RWPE1 (cell line): ENCODE measurements at regions not wholly inside any gene's neighbourhood (a gene's known extent, or its start where the extent isn't known, plus 50 kb on each side); places are given as distances from the start of the nearest gene placed in this dataset.

ENCODE experiments used
- CTCF ChIA-PET: fragments of 350-600 bp; sonication (Branson Sonifier 250); formaldehyde crosslinking; extraction: SDS; loops from one replicate; lab custom pipeline; 2021; lab: Yijun Ruan, JAX
- POLR2A ChIA-PET: fragments of 400-600 bp; formaldehyde crosslinking; extraction: SDS; loops from one replicate; lab custom pipeline; 2020; ENCODE audit warnings: antibody characterized with exemption; ENCODE audit not compliant: low non-redundant PET; lab: Yijun Ruan, JAX
- DNase-seq: peaks from one replicate; pipeline ENCODE4 v3.0.0; 2012; ENCODE audit warnings: low spot score
- H3K27ac ChIP-seq: fragments of 450-650 bp; 2 replicates; pipeline ENCODE4 v1.5.1; 2017
- TF ChIP-seq, protein P1 (sequence below): fragments of 450-650 bp; conservative IDR thresholded peaks from 2 replicates; pipeline ENCODE4 v1.5.1; 2017; ENCODE audit warnings: low read depth, mild to moderate bottlenecking

DNA sequence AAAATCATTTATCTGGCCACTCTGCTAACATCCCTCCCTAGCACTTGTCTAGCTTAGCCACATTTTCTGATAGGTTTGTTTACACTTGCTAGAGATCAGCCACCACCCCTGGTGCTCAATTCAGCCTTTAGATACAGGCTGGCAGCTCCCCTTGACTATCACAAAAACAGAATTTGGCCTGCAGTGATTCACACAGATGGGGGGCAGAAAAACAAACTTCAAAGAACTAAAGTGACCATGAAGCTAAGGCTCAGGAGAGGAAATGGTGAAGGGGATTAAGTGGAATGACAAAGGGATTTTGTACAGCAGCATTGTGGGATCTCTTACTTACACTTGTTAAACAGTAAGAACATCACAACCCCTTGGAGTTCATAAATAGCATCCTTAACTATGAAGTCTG, 1718.0 kb upstream of the PCDH7 start:
- TF ChIP-seq, protein P1, sequence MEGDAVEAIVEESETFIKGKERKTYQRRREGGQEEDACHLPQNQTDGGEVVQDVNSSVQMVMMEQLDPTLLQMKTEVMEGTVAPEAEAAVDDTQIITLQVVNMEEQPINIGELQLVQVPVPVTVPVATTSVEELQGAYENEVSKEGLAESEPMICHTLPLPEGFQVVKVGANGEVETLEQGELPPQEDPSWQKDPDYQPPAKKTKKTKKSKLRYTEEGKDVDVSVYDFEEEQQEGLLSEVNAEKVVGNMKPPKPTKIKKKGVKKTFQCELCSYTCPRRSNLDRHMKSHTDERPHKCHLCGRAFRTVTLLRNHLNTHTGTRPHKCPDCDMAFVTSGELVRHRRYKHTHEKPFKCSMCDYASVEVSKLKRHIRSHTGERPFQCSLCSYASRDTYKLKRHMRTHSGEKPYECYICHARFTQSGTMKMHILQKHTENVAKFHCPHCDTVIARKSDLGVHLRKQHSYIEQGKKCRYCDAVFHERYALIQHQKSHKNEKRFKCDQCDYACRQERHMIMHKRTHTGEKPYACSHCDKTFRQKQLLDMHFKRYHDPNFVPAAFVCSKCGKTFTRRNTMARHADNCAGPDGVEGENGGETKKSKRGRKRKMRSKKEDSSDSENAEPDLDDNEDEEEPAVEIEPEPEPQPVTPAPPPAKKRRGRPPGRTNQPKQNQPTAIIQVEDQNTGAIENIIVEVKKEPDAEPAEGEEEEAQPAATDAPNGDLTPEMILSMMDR: no peak
- DNase-seq: no peak
- ChIA-PET CTCF (interaction anchor here (0.6 kb wide), 1 partner anchor 778 kb away, joined by 3 read pairs; no protein-coding TSS in a partner anchor), POLR2A (no interaction called here)
- no peak overlapping the region for H3K27ac ChIP-seq

DNA sequence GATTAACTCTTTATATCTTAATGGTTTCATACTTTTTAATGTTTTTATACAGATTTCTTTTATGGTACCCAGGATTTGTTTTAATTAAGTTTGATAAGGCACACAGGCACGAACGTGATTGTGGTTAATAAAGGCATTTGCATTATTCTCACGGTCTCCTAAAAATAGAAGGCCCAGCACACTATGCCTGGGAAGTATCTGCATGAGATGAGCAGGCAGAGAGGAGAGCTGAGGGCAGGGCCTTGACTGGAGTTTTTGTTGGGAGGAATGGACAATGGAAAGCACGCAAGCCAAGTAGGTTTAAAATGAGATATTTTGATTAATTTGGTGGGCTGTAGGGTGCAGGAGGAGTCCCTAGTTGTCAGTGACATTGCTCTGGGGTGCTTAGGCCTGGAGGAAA, 1714.3 kb upstream of the PCDH7 start:
- ChIA-PET POLR2A (no interaction called here), CTCF (no interaction called here)
- no peak for DNase-seq
- no peak overlapping the region for H3K27ac ChIP-seq
- TF ChIP-seq, protein P1: no peak

DNA sequence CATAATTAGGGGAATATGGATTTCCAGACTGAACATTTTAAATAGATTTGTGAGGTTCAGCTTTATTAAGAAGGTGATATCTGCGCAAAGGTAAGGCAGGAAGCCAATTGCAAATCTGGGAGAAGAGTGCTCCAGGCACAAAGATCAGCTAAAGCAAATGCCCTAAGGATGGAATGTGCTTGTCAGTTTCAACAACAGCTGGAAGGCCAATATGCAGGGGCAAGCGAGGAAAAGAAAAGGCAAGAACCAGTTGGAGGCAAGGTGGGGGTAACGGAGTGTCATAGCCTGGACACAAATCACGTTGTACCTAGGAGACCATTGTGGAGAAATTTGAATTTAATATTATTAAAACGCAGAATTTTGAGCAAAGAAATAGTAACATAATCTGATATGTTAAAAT, 1710.3 kb upstream of the PCDH7 start:
- ChIA-PET POLR2A (no interaction called here), CTCF (no interaction called here)
- TF ChIP-seq, protein P1: no peak
- no peak overlapping the region for H3K27ac ChIP-seq
- DNase-seq: no peak

DNA sequence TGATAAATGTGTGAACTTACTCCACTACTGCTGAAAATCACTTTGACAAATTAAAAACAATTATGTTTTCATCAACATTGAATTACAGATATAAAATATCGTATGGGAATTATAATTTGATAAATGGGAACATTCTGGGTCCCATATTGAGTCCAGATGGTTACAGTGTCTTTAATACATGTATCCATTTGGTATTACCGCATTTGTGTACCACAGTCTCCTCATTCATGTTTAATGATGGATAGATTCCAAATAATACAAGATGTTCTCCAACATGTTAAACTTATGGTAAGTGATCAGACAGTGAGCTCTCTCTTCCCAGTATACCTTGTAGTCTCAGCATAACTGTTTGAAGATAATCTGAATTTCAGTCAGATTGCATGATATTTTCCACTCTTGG, 1706.8 kb upstream of the PCDH7 start:
- TF ChIP-seq, protein P1: no peak

DNA sequence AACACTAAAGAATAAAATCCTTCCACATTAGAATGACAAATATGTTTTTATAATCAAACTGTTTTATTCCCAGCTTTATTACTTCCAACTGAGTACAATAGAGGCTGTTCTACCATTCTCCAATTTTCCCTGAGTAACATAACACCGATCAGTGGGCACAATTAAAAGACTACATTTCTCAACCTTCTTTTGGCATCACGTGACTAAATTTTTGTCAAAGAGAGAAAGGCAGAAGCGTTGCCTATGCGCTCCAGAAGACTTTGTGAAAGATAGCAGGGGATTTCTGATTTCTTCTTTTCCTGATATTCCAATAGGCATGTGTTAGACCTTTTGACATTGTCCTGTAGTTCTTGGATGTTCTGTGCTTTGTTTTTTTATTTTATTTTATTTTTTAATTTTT, 1705.6 kb upstream of the PCDH7 start:
- DNase-seq: no peak
- CTCF ChIA-PET: no interaction called here

More for the DNA sequence above, 1706.8 kb upstream of the PCDH7 start:
- H3K27ac ChIP-seq: no peak overlapping the region
- DNase-seq: no peak
- ChIA-PET CTCF (no interaction called here), POLR2A (no interaction called here)

DNA sequence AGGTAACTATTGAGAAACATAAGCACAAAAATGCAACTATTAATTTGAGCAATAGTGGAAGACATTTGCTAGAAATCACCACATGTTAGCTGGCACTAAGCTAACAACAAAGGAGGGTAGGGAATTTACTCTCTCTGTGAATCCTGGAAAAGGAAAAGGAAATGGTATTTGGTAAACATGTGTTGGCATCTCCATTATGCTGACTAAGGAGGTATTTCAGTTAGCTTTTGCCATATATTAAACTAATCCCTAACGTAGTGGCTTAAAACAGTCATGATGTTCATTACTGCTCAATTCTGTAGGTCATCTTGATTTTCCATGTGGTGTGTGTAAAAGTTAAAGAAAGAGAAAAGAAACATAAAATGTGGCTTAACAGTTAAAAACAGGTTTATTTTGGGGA, 1686.5 kb upstream of the PCDH7 start:
- H3K27ac ChIP-seq: no peak overlapping the region
- ChIA-PET CTCF (no interaction called here), POLR2A (no interaction called here)
- TF ChIP-seq, protein P1: no peak
- DNase-seq: no peak

More for the DNA sequence above, 1705.6 kb upstream of the PCDH7 start:
- no peak overlapping the region for H3K27ac ChIP-seq
- TF ChIP-seq, protein P1: no peak
- POLR2A ChIA-PET: no interaction called here

DNA sequence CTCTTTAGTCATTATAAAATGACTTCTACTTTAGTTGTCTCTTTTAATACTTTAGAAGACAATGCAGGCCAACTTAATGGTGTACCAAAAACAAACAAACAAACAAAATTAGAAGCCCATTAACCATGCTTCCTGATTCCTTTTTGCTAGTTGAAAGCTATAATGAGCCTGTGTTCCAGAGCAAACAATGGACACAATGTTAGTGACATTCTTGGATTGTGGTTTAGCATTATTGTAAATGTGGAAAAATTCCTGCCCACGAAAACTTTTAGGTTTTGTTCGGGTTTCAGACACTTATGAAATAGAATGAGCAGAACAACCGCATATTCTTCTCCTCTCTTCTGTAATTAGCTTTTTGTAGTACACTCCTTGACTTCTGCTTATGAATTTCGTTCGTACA, 1682.7 kb upstream of the PCDH7 start:
- TF ChIP-seq, protein P1: no peak
- no peak for DNase-seq
- ChIA-PET POLR2A (no interaction called here), CTCF (no interaction called here)
- no peak overlapping the region for H3K27ac ChIP-seq
